ENCODE measurements at regions not wholly inside any gene's neighbourhood (a gene's known extent, or its start where the extent isn't known, plus 50 kb on each side); places are given as distances from the start of the nearest gene placed in this dataset.
"Not testable (repeated sequence)": the region's sequence is repeated elsewhere in the genome, so short reads cannot be mapped to it uniquely, and the experiment has no call there.

- no peak for DNase-seq
Measured at GRCh38 chr13:34722922-34723321, 219.1 kb upstream of the NBEA start.

GRCh38 chr13:34730961-34731360 lies 211.1 kb upstream of the NBEA start:
- no peak for DNase-seq

- no peak for DNase-seq
Measured at GRCh38 chr13:34731486-34731885, 210.6 kb upstream of the NBEA start.

DNA sequence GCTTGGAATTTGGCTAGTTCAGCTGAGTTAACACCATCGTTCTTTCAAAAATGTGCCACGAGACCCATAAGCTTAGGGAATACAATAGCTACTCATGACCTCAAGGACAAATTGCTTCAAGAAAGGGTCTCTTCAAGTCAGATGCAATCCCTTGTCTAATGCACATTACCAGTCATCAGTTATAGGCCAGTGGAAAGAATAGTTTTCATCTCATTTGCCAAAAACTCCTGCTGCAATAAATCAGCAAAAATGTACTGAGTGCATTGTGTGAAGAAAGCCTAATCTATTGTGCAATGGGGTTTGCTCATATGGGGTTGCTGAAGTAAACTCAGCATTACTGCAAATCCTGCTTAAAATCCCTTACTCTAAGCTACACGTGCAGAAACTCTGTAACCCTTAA lies 208.3 kb upstream of the NBEA start:
- DNase-seq, result no peak

- no peak for DNase-seq
Measured at GRCh38 chr13:34734932-34735331, 207.1 kb upstream of the NBEA start.

- no peak for DNase-seq
Measured at GRCh38 chr13:34738254-34738992, 203.6 kb upstream of the NBEA start.

DNA sequence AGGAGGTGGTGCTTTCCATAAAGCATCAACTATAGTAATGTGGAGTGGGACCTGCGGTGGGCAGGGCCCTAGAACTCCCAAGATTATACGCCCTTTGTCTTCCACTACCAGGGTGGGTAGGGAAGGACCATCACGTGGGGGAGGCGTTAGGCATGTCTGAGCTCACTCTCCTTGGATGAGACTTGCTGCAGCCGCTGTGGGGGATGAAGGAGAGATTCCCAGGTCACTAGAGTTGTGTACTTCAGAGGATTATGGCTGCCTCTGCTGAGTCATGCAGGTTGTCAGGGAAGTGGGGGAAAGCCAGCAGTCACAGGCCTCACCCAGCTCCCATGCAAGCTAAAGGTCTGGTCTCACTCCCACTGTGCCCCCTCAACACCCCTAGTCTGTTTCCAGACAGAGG lies 195.0 kb upstream of the NBEA start:
- DNase-seq, result not testable (repeated sequence)

- no peak for DNase-seq
Measured at GRCh38 chr13:34747507-34747906, 194.6 kb upstream of the NBEA start.

- no peak for DNase-seq
Measured at GRCh38 chr13:34748073-34748472, 194.0 kb upstream of the NBEA start.

- no peak for DNase-seq
Measured at GRCh38 chr13:34748596-34748995, 193.5 kb upstream of the NBEA start.

GRCh38 chr13:34749046-34749445 lies 193.0 kb upstream of the NBEA start:
- no peak for DNase-seq

GRCh38 chr13:34750078-34750931 lies 191.8 kb upstream of the NBEA start:
- DNase-seq, result no peak

- DNase-seq, result no peak
Measured at GRCh38 chr13:34751044-34751443, 191.0 kb upstream of the NBEA start.

DNA sequence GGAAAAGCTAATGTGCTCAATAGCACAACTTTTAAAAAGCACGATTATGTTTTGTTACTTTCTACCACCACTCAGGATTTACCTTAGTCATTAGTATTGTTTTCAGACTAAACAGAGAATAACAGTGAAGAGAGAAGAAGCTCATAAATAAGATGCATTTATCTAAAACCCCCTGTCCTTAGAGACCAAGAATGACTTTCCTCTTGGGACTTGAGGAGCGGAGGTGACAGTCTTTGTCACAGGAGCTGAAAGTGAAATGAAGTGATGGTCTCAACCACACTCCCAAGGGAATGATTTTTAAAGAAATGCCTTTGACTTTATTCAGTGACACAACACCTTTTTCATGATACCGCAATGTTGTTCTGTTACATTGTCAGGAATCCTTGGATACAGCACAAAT lies 190.6 kb upstream of the NBEA start:
- DNase-seq, result no peak

- DNase-seq, result no peak
Measured at GRCh38 chr13:34752283-34752960, 189.6 kb upstream of the NBEA start.

DNA sequence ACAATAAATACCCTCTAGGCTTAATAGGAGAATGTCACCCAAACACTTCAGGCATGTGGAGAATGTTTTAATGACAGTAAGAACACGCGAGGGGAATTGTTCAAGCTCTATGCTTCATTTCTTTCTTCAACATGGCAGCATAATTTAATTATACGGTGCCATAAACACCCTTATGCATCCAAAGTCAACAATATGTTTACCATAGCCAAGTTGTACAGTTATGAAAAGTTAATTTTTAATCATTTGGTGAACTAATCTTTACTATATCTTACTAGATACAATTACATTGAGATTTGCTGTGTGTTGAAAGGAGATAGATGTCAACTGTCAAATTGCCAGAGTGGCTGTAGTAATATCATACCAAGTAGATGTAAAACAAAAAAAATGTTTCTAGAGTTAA lies 185.9 kb upstream of the NBEA start:
- no peak for DNase-seq

GRCh38 chr13:34756572-34756971 lies 185.5 kb upstream of the NBEA start:
- DNase-seq, result no peak

DNA sequence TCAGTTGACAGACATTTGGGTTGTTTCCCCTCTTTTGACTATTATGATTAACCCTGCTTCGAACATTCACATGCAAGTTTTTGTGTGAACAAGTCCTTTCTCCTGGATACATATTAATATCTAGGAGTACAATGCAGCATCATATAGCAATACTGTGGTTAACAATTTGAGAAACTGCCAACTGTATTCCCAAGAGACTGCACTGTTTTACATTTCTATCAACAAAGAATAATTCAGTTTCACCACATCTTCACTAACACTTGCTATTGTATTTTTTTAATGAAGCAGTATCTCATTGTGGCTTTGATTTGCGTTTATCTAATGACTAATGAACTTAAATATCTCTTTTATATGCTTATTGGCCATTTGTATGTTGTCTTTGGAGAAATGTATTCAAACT lies 184.6 kb upstream of the NBEA start:
- no peak for DNase-seq

GRCh38 chr13:34758628-34759027 lies 183.4 kb upstream of the NBEA start:
- DNase-seq, result no peak

- no peak for DNase-seq
Measured at GRCh38 chr13:34762312-34762711, 179.8 kb upstream of the NBEA start.

- DNase-seq, result no peak
Measured at GRCh38 chr13:34764246-34764645, 177.8 kb upstream of the NBEA start.

DNA sequence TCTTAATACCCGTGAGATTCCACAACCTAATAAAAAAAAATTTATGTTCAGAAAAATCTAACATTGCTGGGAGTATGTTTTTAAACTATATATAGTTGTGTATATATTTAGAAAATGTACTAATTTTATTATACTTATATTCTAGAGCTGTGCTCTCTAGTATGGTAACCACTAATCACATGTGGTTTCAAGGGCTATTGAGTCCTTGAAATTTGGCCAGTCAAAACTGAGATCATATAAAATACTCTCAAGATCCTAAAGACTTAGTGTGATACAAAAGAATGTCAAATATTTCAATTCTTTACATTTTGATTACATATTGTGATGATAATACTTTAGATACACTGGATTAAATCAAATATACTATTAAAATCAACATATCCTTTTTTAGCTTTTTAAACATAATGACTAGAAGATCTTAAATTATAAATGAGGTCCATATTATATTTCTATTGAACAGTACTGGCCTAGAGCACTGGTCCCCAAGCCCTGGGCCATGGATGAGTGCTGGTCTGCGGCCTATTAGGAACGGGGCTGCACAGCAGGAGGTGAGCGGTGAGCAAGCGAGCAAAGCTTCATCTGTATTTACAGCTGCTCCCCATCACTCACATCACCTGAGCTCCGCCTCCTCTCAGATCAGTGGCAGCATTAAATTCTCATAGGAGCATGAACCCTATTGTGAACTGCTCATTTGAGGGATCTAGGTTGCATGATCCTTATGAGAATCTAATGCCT lies 176.5 kb upstream of the NBEA start:
- DNase-seq, result no peak

GRCh38 chr13:34767778-34768177 lies 174.3 kb upstream of the NBEA start:
- DNase-seq, result no peak
